Hepatocyte (in vitro differentiated cells): ENCODE measurements at regions not wholly inside any gene's neighbourhood (a gene's known extent, or its start where the extent isn't known, plus 50 kb on each side); places are given as distances from the start of the nearest gene placed in this dataset.

Source experiments
- DNase-seq: peaks from one replicate; pipeline ENCODE4 v3.0.0-alpha.2; 2016; ENCODE audit warnings: low spot score
- H2AFZ ChIP-seq: fragments of 200-600 bp; sonication (generic); 2 replicates; pipeline ENCODE4 v1.6.0; 2016; ENCODE audit warnings: antibody characterized with exemption, mild to moderate bottlenecking
- H3K27ac ChIP-seq: fragments of 200-600 bp; sonication (generic); 2 replicates; pipeline ENCODE4 v1.5.1; 2016; ENCODE audit warnings: mild to moderate bottlenecking
- H3K27me3 ChIP-seq: fragments of 200-600 bp; sonication (generic); 2 replicates; pipeline ENCODE4 v1.6.1; 2016
- H3K36me3 ChIP-seq: fragments of 200-600 bp; sonication (generic); replicated peaks from 2 replicates; pipeline ENCODE4 v1.5.1; 2016; ENCODE audit warnings: low read depth; ENCODE audit not compliant: insufficient read depth
- H3K4me1 ChIP-seq: fragments of 200-600 bp; sonication (generic); 2 replicates; pipeline ENCODE4 v1.5.1; 2016; ENCODE audit warnings: mild to moderate bottlenecking, moderate library complexity; ENCODE audit not compliant: insufficient read depth
- H3K4me2 ChIP-seq: fragments of 200-600 bp; sonication (generic); 2 replicates; pipeline ENCODE4 v1.6.0; 2016
- H3K4me3 ChIP-seq: fragments of 200-600 bp; sonication (generic); 2 replicates; pipeline ENCODE4 v1.5.1; 2016; ENCODE audit warnings: mild to moderate bottlenecking
- H3K79me2 ChIP-seq: fragments of 200-600 bp; sonication (generic); 2 replicates; pipeline ENCODE4 v1.6.0; 2017; ENCODE audit warnings: mild to moderate bottlenecking
- H3K9me2 ChIP-seq: fragments of 200-600 bp; sonication (generic); replicated peaks from 2 replicates; pipeline ENCODE4 v1.6.0; 2017; ENCODE audit warnings: mild to moderate bottlenecking; ENCODE audit not compliant: insufficient read depth
- H3K9me3 ChIP-seq: fragments of 200-600 bp; sonication (generic); 2 replicates; pipeline ENCODE4 v1.5.1; 2016; ENCODE audit warnings: low read depth, mild to moderate bottlenecking
- H4K20me1 ChIP-seq: fragments of 200-600 bp; sonication (generic); 2 replicates; pipeline ENCODE4 v1.6.0; 2016; ENCODE audit warnings: mild to moderate bottlenecking; ENCODE audit not compliant: insufficient read depth, poor library complexity, severe bottlenecking
- CTCF ChIP-seq: fragments of 200-600 bp; sonication (generic); IDR thresholded peaks from 2 replicates; pipeline ENCODE4 v1.5.1; 2016; ENCODE audit warnings: antibody characterized with exemption, mild to moderate bottlenecking; ENCODE audit not compliant: poor library complexity
- EZH2 ChIP-seq: fragments of 200-600 bp; sonication (generic); IDR thresholded peaks from 2 replicates; pipeline ENCODE4 v1.6.1; 2016; ENCODE audit warnings: antibody characterized with exemption, mild to moderate bottlenecking, borderline replicate concordance
- EZH2phosphoT487 ChIP-seq: fragments of 200-600 bp; sonication (generic); IDR thresholded peaks from one replicate; pipeline ENCODE4 v1.6.1; 2018; ENCODE audit warnings: antibody characterized with exemption, mild to moderate bottlenecking, low read depth, moderate library complexity; ENCODE audit not compliant: unreplicated experiment, severe bottlenecking
- WGBS: methylation state at CpG from one replicate; pipeline ENCODE4 v1.1.6; 2016; ENCODE audit warnings: low lambda C conversion rate; ENCODE audit errors: missing lambda C conversion rate; 5-methylcytosine and 5-hydroxymethylcytosine counted together

DNA sequence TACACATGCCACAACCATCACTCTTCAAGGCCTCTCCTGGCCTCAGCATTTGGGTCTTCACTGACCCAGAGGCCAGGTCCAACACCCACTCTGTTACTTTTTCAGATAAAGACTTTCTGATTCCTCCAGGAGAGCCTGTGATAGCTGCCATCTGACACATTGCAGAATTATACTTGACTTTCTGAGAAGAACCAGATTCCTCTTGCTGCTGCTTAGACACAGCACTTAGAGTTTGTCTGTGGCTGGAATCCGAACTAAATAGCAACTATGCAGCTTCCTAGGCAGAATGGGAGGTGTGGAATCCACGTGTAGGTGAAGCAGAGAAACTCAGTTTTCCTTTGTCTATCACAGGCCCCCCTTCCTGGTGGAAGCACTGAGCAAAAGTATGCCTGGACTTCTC is 344.7 kb upstream of the SLC30A5 start:
- no peaks in the 10 kb centered on the region for H3K9me2 ChIP-seq
- TF ChIP-seq EZH2phosphoT487 = no peak
- TF ChIP-seq CTCF = no peak
- no peak for TF ChIP-seq EZH2
- H3K36me3 ChIP-seq = no peaks in the 10 kb centered on the region

GRCh38 chr5:68749631-68750030 is 344.2 kb upstream of the SLC30A5 start:
- Histone ChIP-seq H3K9me2 (no peaks in the 10 kb centered on the region), H3K79me2 (no peaks in the 10 kb centered on the region), H2AFZ (no peak overlapping the region), H3K36me3 (no peaks in the 10 kb centered on the region), H3K27ac (no peak overlapping the region), H3K4me2 (no peak overlapping the region), H3K4me3 (no peak overlapping the region), H3K27me3 (no peaks in the 10 kb centered on the region), H3K9me3 (no peaks in the 10 kb centered on the region), H3K4me1 (peaks cover 8% of the 10 kb centered on the region), H4K20me1 (no peaks in the 10 kb centered on the region)
- TF ChIP-seq CTCF (no peak), EZH2 (no peak), EZH2phosphoT487 (no peak)
- 82% methylated on average over 4 of the region's 4 CpGs for WGBS
- DNase-seq = no peak

More for the DNA sequence above, 344.7 kb upstream of the SLC30A5 start:
- Histone ChIP-seq H3K4me1 (peaks cover 8% of the 10 kb centered on the region), H3K27me3 (no peaks in the 10 kb centered on the region), H3K4me3 (no peak overlapping the region), H3K9me3 (no peaks in the 10 kb centered on the region), H3K27ac (no peak overlapping the region), H3K4me2 (no peak overlapping the region), H4K20me1 (no peaks in the 10 kb centered on the region), H3K79me2 (no peaks in the 10 kb centered on the region), H2AFZ (no peak overlapping the region)
- DNase-seq = no peak
- 47% methylated on average over 2 of the region's 2 CpGs for WGBS

DNA sequence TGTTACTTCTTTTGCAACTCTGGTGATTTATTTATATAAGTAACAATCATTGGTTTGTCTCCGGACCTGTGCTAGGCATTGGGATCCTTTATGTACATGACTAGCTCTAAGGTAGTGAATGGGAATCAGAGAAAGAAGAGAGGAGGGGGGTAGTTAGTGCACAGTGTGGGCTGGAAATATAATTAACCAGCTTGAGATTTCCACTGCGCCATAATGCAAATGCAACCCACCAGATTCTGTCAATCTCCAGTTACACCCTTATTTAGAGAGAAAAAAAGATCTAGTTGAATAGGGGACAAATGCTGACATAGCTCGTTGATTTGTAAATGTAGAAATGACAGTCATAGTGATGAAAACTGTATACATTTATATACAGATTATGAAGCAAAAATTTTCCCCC is 342.2 kb upstream of the SLC30A5 start:
- H3K36me3 ChIP-seq = no peaks in the 10 kb centered on the region
- no peak for TF ChIP-seq EZH2
- no peak for TF ChIP-seq EZH2phosphoT487
- no peak for TF ChIP-seq CTCF
- no peak overlapping the region for H2AFZ ChIP-seq
- H3K27me3 ChIP-seq = no peaks in the 10 kb centered on the region
- no peaks in the 10 kb centered on the region for H3K9me3 ChIP-seq
- 94% methylated on average over 3 of the region's 3 CpGs for whole genome bisulfite sequencing
- H4K20me1 ChIP-seq = no peaks in the 10 kb centered on the region
- H3K9me2 ChIP-seq = no peaks in the 10 kb centered on the region
- H3K4me1 ChIP-seq = peaks cover 3% of the 10 kb centered on the region
- no peak overlapping the region for H3K4me2 ChIP-seq
- no peaks in the 10 kb centered on the region for H3K79me2 ChIP-seq
- H3K4me3 ChIP-seq = no peak overlapping the region
- H3K27ac ChIP-seq = no peak overlapping the region
- DNase-seq = no peak

- no peak overlapping the region for H3K4me2 ChIP-seq
- no peaks in the 10 kb centered on the region for H3K36me3 ChIP-seq
- H3K27ac ChIP-seq = no peak overlapping the region
- 92% methylated on average over 2 of the region's 2 CpGs for WGBS
- H3K4me3 ChIP-seq = no peak overlapping the region
- no peak for DNase-seq
- no peaks in the 10 kb centered on the region for H4K20me1 ChIP-seq
- peaks cover 8% of the 10 kb centered on the region for H3K4me1 ChIP-seq
- no peak overlapping the region for H2AFZ ChIP-seq
- H3K27me3 ChIP-seq = no peaks in the 10 kb centered on the region
- no peaks in the 10 kb centered on the region for H3K9me2 ChIP-seq
- H3K79me2 ChIP-seq = no peaks in the 10 kb centered on the region
- TF ChIP-seq CTCF (no peak), EZH2 (no peak), EZH2phosphoT487 (no peak)
- no peaks in the 10 kb centered on the region for H3K9me3 ChIP-seq
Measured at GRCh38 chr5:68754536-68754935, 339.3 kb upstream of the SLC30A5 start.
